ENCODE measurements at regions not wholly inside any gene's neighbourhood (a gene's known extent, or its start where the extent isn't known, plus 50 kb on each side); places are given as distances from the start of the nearest gene placed in this dataset.

GRCh38 chr4:42320822-42321388, 76.4 kb upstream of the SHISA3 start:
- no peak for DNase-seq

GRCh38 chr4:42326040-42326439, 71.2 kb upstream of the SHISA3 start:
- in situ Hi-C loops (cut with MboI; ENCODE audit: low pct_unique_long_range_greater_than_20kb, low sequenced_read_pairs), result no loop called here
- DNase-seq, result no peak

More at GRCh38 chr4:42320822-42321388, 76.4 kb upstream of the SHISA3 start:
- in situ Hi-C loops (cut with MboI; ENCODE audit: low pct_unique_long_range_greater_than_20kb, low sequenced_read_pairs), result no loop called here

GRCh38 chr4:42326524-42326923, 70.8 kb upstream of the SHISA3 start:
- in situ Hi-C loops (cut with MboI; ENCODE audit: low pct_unique_long_range_greater_than_20kb, low sequenced_read_pairs), result no loop called here
- DNase-seq, result no peak

DNA sequence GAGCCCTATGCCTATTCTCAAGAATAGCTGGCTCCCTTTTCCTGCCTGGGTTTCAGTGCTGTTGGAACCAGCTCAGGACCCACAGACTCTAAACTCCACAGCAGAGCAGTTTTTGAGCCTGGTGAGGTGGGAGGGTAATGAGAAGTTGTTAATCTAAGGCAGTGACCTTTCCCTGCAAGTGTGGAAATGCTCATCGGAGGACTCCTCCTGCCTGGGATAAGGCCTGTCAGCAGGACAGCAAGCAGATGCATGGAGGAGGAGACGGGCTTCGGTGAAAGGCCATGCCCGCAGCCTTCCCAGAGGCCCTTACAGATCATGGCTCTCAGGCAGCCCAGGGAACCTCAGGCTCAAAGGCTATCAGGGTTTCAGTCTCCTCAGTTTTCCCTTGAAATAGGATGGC, 70.0 kb upstream of the SHISA3 start:
- in situ Hi-C loops (cut with MboI; ENCODE audit: low pct_unique_long_range_greater_than_20kb, low sequenced_read_pairs), result no loop called here
- no peak for DNase-seq

- no peak for DNase-seq
- in situ Hi-C loops (cut with MboI; ENCODE audit: low pct_unique_long_range_greater_than_20kb, low sequenced_read_pairs), result no loop called here
These were observed 68.3 kb upstream of the SHISA3 start for GRCh38 chr4:42328978-42329377.

- DNase-seq, result no peak
- in situ Hi-C loops (cut with MboI; ENCODE audit: low pct_unique_long_range_greater_than_20kb, low sequenced_read_pairs), result no loop called here
These were observed 67.9 kb upstream of the SHISA3 start for GRCh38 chr4:42329421-42329820.

DNA sequence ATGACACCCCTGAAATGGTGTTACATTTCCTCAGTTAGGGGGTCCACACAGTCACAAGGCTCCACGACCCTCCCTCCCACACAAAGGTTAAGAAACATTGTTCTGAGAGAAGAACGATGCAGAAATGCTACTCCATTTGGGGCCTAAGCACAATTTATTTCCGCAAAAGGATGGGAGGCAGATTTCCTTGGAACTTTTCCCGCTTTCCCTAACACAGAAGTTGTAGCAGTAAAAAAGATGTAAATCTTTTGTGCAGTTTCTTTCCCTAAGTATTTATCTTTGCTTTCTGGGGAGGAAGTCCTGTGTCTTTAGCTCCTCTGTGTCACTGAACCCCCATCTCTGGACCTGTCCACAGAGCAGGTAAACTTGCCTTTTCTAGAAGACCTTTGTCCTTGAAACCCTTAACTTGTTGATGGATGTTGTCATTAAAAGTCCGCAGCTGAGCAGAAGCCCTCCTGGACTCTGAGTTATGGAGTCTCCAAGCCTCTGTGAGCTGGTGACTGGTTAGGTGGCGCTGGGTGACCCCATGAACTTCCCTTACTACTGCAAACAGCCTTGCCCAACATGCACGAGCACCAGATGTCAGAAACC, 67.2 kb upstream of the SHISA3 start:
- in situ Hi-C loops (cut with MboI; ENCODE audit: low pct_unique_long_range_greater_than_20kb, low sequenced_read_pairs), result no loop called here
- no peak for DNase-seq

DNA sequence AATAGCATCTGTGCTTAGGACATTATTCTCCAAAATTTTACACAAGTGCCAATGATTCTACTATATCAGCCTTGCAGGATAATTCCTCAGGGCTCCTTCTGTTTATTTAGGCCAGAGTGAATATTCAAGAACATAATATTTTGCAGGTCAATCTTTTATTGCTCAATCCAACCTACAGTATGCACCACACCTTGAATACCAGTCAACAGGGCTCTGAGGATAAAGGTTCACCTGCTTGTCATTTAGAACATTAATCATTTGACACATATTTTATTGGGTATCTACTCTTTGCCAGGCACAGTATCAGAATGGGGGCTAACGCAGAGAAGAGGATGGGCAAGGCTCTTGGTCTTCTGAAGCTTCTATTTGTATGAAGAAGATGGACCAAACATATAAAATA, 66.2 kb upstream of the SHISA3 start:
- no peak for DNase-seq
- in situ Hi-C loops (cut with MboI; ENCODE audit: low pct_unique_long_range_greater_than_20kb, low sequenced_read_pairs), result no loop called here

DNA sequence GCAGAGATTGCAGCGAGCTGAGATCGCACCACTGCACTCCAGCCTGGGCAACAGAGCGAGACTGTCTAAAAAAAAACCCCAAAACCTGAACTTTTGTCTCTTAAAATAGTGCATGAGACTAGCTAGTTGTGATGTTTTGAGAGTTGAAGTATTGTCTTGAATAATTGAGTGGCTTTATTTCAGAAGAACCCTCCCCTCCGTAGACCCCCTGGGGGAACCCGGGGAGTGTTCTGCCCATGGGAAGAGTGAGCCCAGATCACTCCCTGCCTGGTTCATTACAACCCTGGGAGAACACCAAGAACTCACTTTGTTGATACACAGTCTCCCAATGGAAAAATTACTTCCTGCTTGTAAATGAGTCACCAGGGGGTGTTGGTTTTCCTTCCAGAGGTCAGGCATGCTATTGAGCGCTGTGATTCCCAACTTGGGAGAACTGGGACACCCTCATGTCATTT, 65.3 kb upstream of the SHISA3 start:
- in situ Hi-C loops (cut with MboI; ENCODE audit: low pct_unique_long_range_greater_than_20kb, low sequenced_read_pairs), result no loop called here
- no peak for DNase-seq

DNA sequence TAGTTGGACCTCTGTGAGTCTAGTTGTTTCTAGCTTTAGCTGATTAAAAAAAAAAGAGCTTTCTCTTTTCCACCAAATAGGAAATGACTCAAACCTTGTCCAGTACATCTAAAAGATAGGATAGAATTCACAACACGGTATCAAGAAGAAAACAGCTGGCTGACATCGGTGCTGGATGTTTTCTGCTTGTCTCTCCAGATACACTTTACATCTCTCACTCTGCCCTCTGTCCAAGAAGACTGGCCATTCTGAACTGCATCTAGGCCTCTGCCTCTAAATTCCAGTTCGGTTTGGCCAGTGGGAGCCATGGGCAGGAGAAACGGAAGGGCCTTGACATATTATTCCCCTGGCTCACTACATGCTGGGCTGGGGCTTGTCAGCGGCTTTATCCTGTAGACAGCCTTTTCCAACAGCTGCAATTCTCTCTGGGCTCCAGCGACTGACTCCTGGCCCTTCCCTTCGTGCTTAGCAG, 57.3 kb upstream of the SHISA3 start:
- in situ Hi-C loops (cut with MboI; ENCODE audit: low pct_unique_long_range_greater_than_20kb, low sequenced_read_pairs), result no loop called here
- DNase-seq, result no peak

DNA sequence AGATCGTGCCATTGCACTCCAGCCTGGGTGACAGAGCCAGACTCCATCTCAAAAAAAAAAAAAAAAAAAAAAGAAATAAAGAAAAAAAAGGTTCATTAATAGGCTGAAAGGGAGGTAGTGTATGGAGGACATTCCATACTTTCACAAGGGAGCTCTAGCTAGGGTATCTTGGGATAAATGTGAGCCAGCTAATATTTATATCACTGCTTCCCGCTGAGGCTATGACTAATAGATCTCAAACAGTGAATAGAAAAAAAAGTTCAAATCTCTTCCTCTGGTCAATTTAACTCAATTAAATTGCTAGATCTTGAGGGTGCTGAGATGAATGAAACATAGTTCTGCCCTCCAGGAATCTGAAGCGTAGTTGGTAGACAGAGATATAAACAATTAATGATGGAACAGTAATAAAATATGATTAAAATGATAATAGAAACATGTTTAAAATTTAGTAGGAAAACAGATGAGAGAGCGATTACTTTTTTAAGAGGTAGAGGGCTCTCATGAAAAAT, 55.7 kb upstream of the SHISA3 start:
- in situ Hi-C loops (cut with MboI; ENCODE audit: low pct_unique_long_range_greater_than_20kb, low sequenced_read_pairs), result no loop called here
- no peak for DNase-seq

GRCh38 chr4:42342459-42342858, 54.8 kb upstream of the SHISA3 start:
- in situ Hi-C loops (cut with MboI; ENCODE audit: low pct_unique_long_range_greater_than_20kb, low sequenced_read_pairs), result no loop called here
- DNase-seq, result no peak

GRCh38 chr4:42344309-42344708, 53.0 kb upstream of the SHISA3 start:
- in situ Hi-C loops (cut with MboI; ENCODE audit: low pct_unique_long_range_greater_than_20kb, low sequenced_read_pairs), result no loop called here
- DNase-seq, result no peak

- DNase-seq, result no peak
These were observed 52.5 kb upstream of the SHISA3 start for GRCh38 chr4:42344749-42345148.

GRCh38 chr4:42345962-42346544, 51.2 kb upstream of the SHISA3 start:
- in situ Hi-C loops (cut with MboI; ENCODE audit: low pct_unique_long_range_greater_than_20kb, low sequenced_read_pairs), result no loop called here
- DNase-seq, result no peak

More at GRCh38 chr4:42344749-42345148, 52.5 kb upstream of the SHISA3 start:
- in situ Hi-C loops (cut with MboI; ENCODE audit: low pct_unique_long_range_greater_than_20kb, low sequenced_read_pairs), result no loop called here

DNA sequence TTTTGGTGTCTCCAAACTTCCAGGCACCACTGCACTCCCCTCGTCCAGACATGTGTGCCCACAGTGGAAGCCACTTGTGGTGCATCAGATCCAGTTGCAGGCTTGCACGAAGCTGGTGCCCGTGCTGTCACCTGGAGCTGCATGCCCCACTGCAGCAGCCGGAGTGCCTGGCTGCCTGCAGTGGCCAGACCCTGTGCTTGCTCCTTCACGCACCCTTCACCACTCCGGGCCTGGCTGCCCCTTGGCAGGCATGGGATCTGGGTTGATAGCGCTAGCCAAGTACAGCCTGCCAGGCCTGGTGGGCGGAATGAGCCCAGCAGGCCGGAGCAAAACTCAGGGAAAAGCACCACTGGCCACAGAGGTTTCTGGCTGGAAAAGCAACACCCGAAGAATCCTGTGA, 50.2 kb upstream of the SHISA3 start:
- in situ Hi-C loops (cut with MboI; ENCODE audit: low pct_unique_long_range_greater_than_20kb, low sequenced_read_pairs), result no loop called here
- no peak for DNase-seq

All from KBM-7 (cell line).